Lower leg skin (tissue), 3 donors: ENCODE measurements at regions not wholly inside any gene's neighbourhood (a gene's known extent, or its start where the extent isn't known, plus 50 kb on each side); places are given as distances from the start of the nearest gene placed in this dataset.

Source experiments
- CTCF ChIP-seq, 3 donors: fragments of 450-650 bp; IDR thresholded peaks; one replicate each; pipeline ENCODE4 v1.5.1; 2016; ENCODE audit warnings: antibody characterized with exemption in 3 of 3, mild to moderate bottlenecking in 3 of 3, moderate library complexity in 2 of 3
- POLR2A ChIP-seq, 2 donors: fragments of 450-650 bp; IDR thresholded peaks; one replicate each; pipeline ENCODE4 v1.6.1; 2016 to 2017; ENCODE audit warnings: antibody characterized with exemption in 2 of 2, mild to moderate bottlenecking in 1 of 2, moderate library complexity in 1 of 2

GRCh38 chr2:189281201-189281600 lies 101.6 kb upstream of the COL5A2 start:
- no peak for TF ChIP-seq CTCF (IDR thresholded peaks at IDR 0.05)
- TF ChIP-seq POLR2A (IDR thresholded peaks at IDR 0.05): no peak
